HL-60 (cell line): ENCODE measurements at regions not wholly inside any gene's neighbourhood (a gene's known extent, or its start where the extent isn't known, plus 50 kb on each side); places are given as distances from the start of the nearest gene placed in this dataset.

Source experiments
- GABPA ChIP-seq: IDR thresholded peaks from 2 replicates; pipeline ENCODE4 v1.6.1; 2012; ENCODE audit warnings: low read depth
- POLR2AphosphoS5 ChIP-seq: IDR thresholded peaks from 2 replicates; pipeline ENCODE4 v1.6.1; 2012; ENCODE audit warnings: low read depth
- TF ChIP-seq, protein P1 (sequence below): IDR thresholded peaks from one replicate; pipeline ENCODE4 v1.5.1; 2011; ENCODE audit warnings: low read length, control low read depth, inconsistent platforms; ENCODE audit not compliant: insufficient read depth
- TF ChIP-seq, protein P2 (sequence below): IDR thresholded peaks from 2 replicates; pipeline ENCODE4 v1.6.1; 2012; ENCODE audit warnings: low read depth; ENCODE audit not compliant: insufficient replicate concordance

DNA sequence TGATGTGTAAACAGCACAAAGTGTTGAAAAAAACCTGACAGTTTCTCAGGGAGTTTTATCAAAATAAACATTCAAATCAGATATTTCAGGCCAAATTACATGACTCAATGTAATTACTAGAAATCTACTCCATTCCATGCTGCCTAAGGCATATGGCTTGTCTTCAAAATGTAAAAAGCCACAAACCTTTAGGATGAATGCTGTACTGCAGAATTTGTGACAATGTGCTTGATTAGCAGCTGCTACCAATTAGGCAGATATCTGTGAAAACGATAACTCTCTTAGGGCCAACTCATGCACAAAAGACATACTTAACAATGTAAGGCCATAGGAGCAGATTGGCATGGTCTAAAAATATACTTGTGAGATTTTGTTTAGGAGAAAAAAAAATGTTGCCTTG lies 267.0 kb downstream of the DACT1 start:
- TF ChIP-seq, protein P1, sequence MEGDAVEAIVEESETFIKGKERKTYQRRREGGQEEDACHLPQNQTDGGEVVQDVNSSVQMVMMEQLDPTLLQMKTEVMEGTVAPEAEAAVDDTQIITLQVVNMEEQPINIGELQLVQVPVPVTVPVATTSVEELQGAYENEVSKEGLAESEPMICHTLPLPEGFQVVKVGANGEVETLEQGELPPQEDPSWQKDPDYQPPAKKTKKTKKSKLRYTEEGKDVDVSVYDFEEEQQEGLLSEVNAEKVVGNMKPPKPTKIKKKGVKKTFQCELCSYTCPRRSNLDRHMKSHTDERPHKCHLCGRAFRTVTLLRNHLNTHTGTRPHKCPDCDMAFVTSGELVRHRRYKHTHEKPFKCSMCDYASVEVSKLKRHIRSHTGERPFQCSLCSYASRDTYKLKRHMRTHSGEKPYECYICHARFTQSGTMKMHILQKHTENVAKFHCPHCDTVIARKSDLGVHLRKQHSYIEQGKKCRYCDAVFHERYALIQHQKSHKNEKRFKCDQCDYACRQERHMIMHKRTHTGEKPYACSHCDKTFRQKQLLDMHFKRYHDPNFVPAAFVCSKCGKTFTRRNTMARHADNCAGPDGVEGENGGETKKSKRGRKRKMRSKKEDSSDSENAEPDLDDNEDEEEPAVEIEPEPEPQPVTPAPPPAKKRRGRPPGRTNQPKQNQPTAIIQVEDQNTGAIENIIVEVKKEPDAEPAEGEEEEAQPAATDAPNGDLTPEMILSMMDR: no peak
- TF ChIP-seq GABPA: no peak
- TF ChIP-seq, protein P2, sequence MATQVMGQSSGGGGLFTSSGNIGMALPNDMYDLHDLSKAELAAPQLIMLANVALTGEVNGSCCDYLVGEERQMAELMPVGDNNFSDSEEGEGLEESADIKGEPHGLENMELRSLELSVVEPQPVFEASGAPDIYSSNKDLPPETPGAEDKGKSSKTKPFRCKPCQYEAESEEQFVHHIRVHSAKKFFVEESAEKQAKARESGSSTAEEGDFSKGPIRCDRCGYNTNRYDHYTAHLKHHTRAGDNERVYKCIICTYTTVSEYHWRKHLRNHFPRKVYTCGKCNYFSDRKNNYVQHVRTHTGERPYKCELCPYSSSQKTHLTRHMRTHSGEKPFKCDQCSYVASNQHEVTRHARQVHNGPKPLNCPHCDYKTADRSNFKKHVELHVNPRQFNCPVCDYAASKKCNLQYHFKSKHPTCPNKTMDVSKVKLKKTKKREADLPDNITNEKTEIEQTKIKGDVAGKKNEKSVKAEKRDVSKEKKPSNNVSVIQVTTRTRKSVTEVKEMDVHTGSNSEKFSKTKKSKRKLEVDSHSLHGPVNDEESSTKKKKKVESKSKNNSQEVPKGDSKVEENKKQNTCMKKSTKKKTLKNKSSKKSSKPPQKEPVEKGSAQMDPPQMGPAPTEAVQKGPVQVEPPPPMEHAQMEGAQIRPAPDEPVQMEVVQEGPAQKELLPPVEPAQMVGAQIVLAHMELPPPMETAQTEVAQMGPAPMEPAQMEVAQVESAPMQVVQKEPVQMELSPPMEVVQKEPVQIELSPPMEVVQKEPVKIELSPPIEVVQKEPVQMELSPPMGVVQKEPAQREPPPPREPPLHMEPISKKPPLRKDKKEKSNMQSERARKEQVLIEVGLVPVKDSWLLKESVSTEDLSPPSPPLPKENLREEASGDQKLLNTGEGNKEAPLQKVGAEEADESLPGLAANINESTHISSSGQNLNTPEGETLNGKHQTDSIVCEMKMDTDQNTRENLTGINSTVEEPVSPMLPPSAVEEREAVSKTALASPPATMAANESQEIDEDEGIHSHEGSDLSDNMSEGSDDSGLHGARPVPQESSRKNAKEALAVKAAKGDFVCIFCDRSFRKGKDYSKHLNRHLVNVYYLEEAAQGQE: no peak
- TF ChIP-seq POLR2AphosphoS5: no peak
